Suprapubic skin (tissue), 4 donors: ENCODE measurements at regions not wholly inside any gene's neighbourhood (a gene's known extent, or its start where the extent isn't known, plus 50 kb on each side); places are given as distances from the start of the nearest gene placed in this dataset.

Experiments used
- DNase-seq, 2 donors: peaks; one replicate each; pipeline ENCODE4 v3.0.0-alpha.2; 2019; ENCODE audit warnings: low spot score in 2 of 2
- H3K27ac ChIP-seq: fragments of 200-600 bp; sonication (generic); one replicate; pipeline ENCODE4 v1.5.1; 2019
- H3K27me3 ChIP-seq: fragments of 200-600 bp; sonication (generic); one replicate; pipeline ENCODE4 v1.5.1; 2019
- H3K36me3 ChIP-seq: fragments of 200-600 bp; sonication (generic); one replicate; pipeline ENCODE4 v1.5.1; 2019
- H3K4me1 ChIP-seq: fragments of 200-600 bp; sonication (generic); one replicate; pipeline ENCODE4 v1.5.1; 2019
- H3K4me3 ChIP-seq: fragments of 200-600 bp; sonication (generic); one replicate; pipeline ENCODE4 v1.5.1; 2019; ENCODE audit warnings: mild to moderate bottlenecking
- H3K9me3 ChIP-seq: fragments of 200-600 bp; sonication (generic); one replicate; pipeline ENCODE4 v1.5.1; 2019
- CTCF ChIP-seq, 2 donors: fragments of 200-600 bp in 1 of 2; fragments of 450-650 bp in 1 of 2; sonication (generic) in 1 of 2; IDR thresholded peaks; one replicate each; pipeline ENCODE4 v1.5.1; 2016 to 2019; ENCODE audit warnings: antibody characterized with exemption in 2 of 2, mild to moderate bottlenecking in 1 of 2, moderate library complexity in 1 of 2
- EP300 ChIP-seq: sonication (generic); formaldehyde crosslinking; IDR thresholded peaks from one replicate; pipeline ENCODE4 v1.6.1; 2017; ENCODE audit warnings: antibody characterized with exemption
- POLR2A ChIP-seq, 2 donors: fragments of 450-650 bp; IDR thresholded peaks; one replicate each; pipeline ENCODE4 v1.6.1; 2017; ENCODE audit warnings: antibody characterized with exemption in 2 of 2, mild to moderate bottlenecking in 2 of 2, moderate library complexity in 2 of 2
- POLR2AphosphoS5 ChIP-seq, 3 donors: sonication (generic); formaldehyde crosslinking; IDR thresholded peaks; one replicate each; pipeline ENCODE4 v1.6.1; 2017; ENCODE audit warnings: antibody characterized with exemption in 3 of 3
- WGBS: methylation state at CpG from one replicate; pipeline ENCODE4 v1.1.5; 2018; 5-methylcytosine and 5-hydroxymethylcytosine counted together

DNA sequence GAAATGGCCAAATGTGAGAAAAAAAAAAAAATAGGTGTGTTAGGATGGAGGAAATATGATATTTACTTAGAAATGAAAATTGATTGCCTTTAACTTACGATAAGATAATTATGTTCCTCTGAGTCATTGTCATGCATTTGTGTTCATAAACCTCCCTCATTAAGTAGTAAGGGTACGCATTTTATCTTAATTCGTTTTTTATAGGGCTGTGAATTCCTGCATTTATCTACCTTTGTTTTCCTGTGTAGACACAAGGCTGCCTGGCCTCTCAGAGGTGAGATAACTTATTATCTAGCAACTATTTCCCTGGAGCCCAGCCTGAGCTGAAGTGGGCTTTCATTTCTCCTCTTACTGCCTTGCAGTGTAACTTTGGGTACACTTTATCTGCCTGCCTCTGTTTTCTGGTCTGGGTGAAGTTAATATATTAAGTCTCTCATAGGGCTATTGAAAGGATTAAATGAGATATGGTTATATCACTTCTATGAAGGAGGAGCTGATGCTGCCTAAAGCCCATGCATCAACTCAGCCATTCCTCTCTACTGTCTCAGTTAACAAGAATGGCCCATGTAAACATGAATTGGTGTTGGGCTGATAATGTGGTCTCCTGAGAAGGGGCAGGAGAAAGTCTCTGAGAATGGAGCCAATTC lies 103.8 kb upstream of the KLF4 start:
- 82% methylated on average over 3 of the region's 3 CpGs for WGBS
- H3K27me3 ChIP-seq, result no peaks in the 10 kb centered on the region
- DNase-seq, result no peak
- no peaks in the 10 kb centered on the region for H3K36me3 ChIP-seq
- H3K27ac ChIP-seq, result no peak overlapping the region
- no peaks in the 10 kb centered on the region for H3K4me1 ChIP-seq
- TF ChIP-seq CTCF (IDR thresholded peaks at IDR 0.05) (no peak), EP300 (no peak), POLR2A (IDR thresholded peaks at IDR 0.05) (no peak), POLR2AphosphoS5 (IDR thresholded peaks at IDR 0.05) (no peak)
- H3K9me3 ChIP-seq, result no peaks in the 10 kb centered on the region
- H3K4me3 ChIP-seq, result no peak overlapping the region

DNA sequence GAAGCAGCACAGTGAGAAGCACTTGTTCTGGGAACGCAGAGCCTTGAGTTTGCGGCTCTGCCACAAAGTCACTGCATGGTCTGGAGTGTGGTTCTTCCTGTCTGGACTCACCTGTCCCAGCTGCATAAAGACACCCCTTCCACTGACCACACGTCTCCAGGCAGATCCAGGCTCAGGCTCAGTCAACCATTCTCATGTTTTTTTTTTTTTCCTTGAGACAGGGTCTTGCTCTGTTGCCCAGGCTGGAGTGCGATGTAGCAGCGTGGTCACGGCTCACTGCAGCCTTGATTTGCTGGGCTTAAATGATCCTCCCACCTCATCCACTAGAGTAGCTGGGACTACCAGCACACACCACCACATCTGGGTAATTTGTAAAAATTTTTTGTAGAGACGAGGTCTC lies 102.9 kb upstream of the KLF4 start:
- H3K4me1 ChIP-seq, result peaks cover 6% of the 10 kb centered on the region
- no peak overlapping the region for H3K27ac ChIP-seq
- no peaks in the 10 kb centered on the region for H3K9me3 ChIP-seq
- TF ChIP-seq POLR2A (IDR thresholded peaks at IDR 0.05), result no peak
- TF ChIP-seq CTCF (IDR thresholded peaks at IDR 0.05), result no peak
- TF ChIP-seq POLR2AphosphoS5 (IDR thresholded peaks at IDR 0.05), result no peak
- no peak for TF ChIP-seq EP300
- DNase-seq, result no peak
- no peaks in the 10 kb centered on the region for H3K27me3 ChIP-seq
- H3K36me3 ChIP-seq, result no peaks in the 10 kb centered on the region
- no peak overlapping the region for H3K4me3 ChIP-seq
- 91% methylated on average over 7 of the region's 7 CpGs for WGBS

DNA sequence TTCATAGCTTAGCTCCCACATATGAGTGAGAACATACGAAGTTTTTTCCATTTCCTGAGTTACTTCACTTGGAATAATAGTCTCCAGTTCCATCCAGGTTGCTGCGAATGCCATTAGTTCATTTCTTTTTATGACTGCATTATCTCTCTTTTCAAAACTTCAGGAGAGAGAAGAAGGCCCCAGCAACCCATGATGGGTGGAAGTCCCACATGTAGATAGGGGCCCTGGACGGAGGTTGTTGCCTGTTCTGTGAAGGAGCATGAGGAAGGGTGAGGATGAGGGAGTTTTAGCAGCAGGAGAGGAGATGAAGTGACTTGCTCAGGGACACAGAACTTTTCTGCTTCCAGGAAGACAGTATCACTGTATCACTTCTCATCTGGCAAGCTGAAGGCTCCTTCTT lies 102.2 kb upstream of the KLF4 start:
- no peak overlapping the region for H3K27ac ChIP-seq
- DNase-seq, result no peak
- 88% methylated on average over 3 of the region's 3 CpGs for WGBS
- no peaks in the 10 kb centered on the region for H3K36me3 ChIP-seq
- TF ChIP-seq POLR2AphosphoS5 (IDR thresholded peaks at IDR 0.05) (no peak), POLR2A (IDR thresholded peaks at IDR 0.05) (no peak), EP300 (no peak), CTCF (IDR thresholded peaks at IDR 0.05) (no peak)
- H3K9me3 ChIP-seq, result no peaks in the 10 kb centered on the region
- H3K27me3 ChIP-seq, result no peaks in the 10 kb centered on the region
- H3K4me3 ChIP-seq, result no peak overlapping the region
- H3K4me1 ChIP-seq, result peaks cover 10% of the 10 kb centered on the region

DNA sequence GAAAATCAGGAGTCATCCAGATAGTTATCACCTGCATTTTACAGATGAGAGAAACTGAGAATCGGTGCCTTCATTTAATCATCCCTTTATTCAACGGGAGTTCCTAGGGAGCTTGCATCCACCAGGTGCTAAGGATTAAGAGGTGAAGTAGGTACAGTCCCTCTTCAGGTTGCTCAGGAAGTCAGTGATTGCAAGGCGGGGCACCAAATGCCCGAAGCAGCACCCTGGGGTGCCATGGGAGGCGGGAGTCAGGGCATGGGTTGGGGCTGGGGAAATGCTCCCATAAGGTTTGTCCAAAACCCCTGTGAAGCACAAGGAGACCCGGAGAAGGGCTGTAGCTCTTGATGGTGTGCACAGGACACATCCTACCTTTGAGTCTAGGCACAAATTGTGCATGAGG lies 98.8 kb upstream of the KLF4 start:
- Histone ChIP-seq H3K27ac (no peak overlapping the region), H3K9me3 (no peaks in the 10 kb centered on the region), H3K4me1 (peaks cover 10% of the 10 kb centered on the region), H3K4me3 (no peak overlapping the region), H3K36me3 (no peaks in the 10 kb centered on the region), H3K27me3 (no peaks in the 10 kb centered on the region)
- TF ChIP-seq EP300 (no peak), POLR2AphosphoS5 (IDR thresholded peaks at IDR 0.05) (no peak)
- DNase-seq, result no peak
- 75% methylated on average over 6 of the region's 6 CpGs for WGBS

- 35% methylated on average over 21 of the region's 26 CpGs for WGBS
- H3K4me3 ChIP-seq, result peak overlapping the region; percentile 20
- no peaks in the 10 kb centered on the region for H3K36me3 ChIP-seq
- TF ChIP-seq POLR2A (IDR thresholded peaks at IDR 0.05), result no peak
- TF ChIP-seq POLR2AphosphoS5 (IDR thresholded peaks at IDR 0.05), result peak in 1 of 3 donors; percentile 29
- peak in 1 of 2 donors; percentile 65 for DNase-seq
- no peaks in the 10 kb centered on the region for H3K27me3 ChIP-seq
- H3K4me1 ChIP-seq, result peaks cover 10% of the 10 kb centered on the region
- H3K27ac ChIP-seq, result peak overlapping the region; percentile 21
- H3K9me3 ChIP-seq, result no peaks in the 10 kb centered on the region
Observed at GRCh38 chr9:107587191-107587963, 97.8 kb upstream of the KLF4 start.

GRCh38 chr9:107586493-107586892 lies 96.9 kb upstream of the KLF4 start:
- Histone ChIP-seq H3K36me3 (no peaks in the 10 kb centered on the region), H3K27ac (no peak overlapping the region), H3K4me3 (no peak overlapping the region), H3K9me3 (no peaks in the 10 kb centered on the region), H3K4me1 (peaks cover 10% of the 10 kb centered on the region), H3K27me3 (no peaks in the 10 kb centered on the region)
- TF ChIP-seq POLR2A (IDR thresholded peaks at IDR 0.05) (no peak), POLR2AphosphoS5 (IDR thresholded peaks at IDR 0.05) (no peak), EP300 (no peak)
- DNase-seq, result no peak
- WGBS, result 92% methylated on average over 3 of the region's 3 CpGs
